ENCODE measurements at regions not wholly inside any gene's neighbourhood (a gene's known extent, or its start where the extent isn't known, plus 50 kb on each side); places are given as distances from the start of the nearest gene placed in this dataset.

DNA sequence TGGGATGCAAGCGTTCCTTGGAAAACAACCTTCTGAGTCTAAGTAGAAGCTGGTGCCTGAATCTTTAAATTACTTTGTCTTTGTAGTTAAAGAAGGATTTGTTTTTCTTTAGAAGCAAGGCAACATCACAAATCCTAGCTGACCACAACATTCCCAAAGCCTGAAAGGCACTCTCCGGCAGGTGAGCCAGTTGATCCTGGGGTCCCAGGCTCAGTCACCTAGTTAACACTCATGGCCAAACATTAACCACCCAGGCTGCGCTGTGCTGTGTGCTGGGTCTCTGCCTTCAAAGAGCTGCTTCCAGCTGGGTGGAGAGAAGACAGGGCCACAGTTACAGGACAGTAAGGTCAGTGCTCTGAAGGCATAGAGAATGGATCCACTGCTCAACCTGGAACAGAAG is 120.0 kb upstream of the TRIB2 start:
- TF ChIP-seq, protein P1, sequence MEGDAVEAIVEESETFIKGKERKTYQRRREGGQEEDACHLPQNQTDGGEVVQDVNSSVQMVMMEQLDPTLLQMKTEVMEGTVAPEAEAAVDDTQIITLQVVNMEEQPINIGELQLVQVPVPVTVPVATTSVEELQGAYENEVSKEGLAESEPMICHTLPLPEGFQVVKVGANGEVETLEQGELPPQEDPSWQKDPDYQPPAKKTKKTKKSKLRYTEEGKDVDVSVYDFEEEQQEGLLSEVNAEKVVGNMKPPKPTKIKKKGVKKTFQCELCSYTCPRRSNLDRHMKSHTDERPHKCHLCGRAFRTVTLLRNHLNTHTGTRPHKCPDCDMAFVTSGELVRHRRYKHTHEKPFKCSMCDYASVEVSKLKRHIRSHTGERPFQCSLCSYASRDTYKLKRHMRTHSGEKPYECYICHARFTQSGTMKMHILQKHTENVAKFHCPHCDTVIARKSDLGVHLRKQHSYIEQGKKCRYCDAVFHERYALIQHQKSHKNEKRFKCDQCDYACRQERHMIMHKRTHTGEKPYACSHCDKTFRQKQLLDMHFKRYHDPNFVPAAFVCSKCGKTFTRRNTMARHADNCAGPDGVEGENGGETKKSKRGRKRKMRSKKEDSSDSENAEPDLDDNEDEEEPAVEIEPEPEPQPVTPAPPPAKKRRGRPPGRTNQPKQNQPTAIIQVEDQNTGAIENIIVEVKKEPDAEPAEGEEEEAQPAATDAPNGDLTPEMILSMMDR (IDR thresholded peaks at IDR 0.05) = no peak
- TF ChIP-seq ZFX (IDR thresholded peaks at IDR 0.05; ENCODE audit: borderline replicate concordance) = no peak

Measured in 22Rv1 (cell line).